ENCODE measurements at regions not wholly inside any gene's neighbourhood (a gene's known extent, or its start where the extent isn't known, plus 50 kb on each side); places are given as distances from the start of the nearest gene placed in this dataset.
"Not testable (repeated sequence)": the region's sequence is repeated elsewhere in the genome, so short reads cannot be mapped to it uniquely, and the experiment has no call there.

- Mint-ChIP-seq H3K9me3 (no peaks in the 10 kb centered on the region), H3K27ac (no peak overlapping the region), H3K4me3 (no peak overlapping the region), H3K27me3 (peaks cover 3% of the 10 kb centered on the region), H3K36me3 (peaks cover under 1% of the 10 kb centered on the region), H3K4me1 (no peaks in the 10 kb centered on the region)
Measured at GRCh38 chr16:50497592-50497991, 50.6 kb upstream of the NKD1 start.

- no peak overlapping the region for H3K27ac Mint-ChIP-seq
- H3K27me3 Mint-ChIP-seq = peaks cover 3% of the 10 kb centered on the region
- no peaks in the 10 kb centered on the region for H3K9me3 Mint-ChIP-seq
- no peaks in the 10 kb centered on the region for H3K4me1 Mint-ChIP-seq
- no peak overlapping the region for H3K4me3 Mint-ChIP-seq
- H3K36me3 Mint-ChIP-seq = no peaks in the 10 kb centered on the region
Measured at GRCh38 chr16:50496990-50497389, 51.2 kb upstream of the NKD1 start.

- H3K9me3 Mint-ChIP-seq = no peaks in the 10 kb centered on the region
- no peak overlapping the region for H3K27ac Mint-ChIP-seq
- H3K27me3 Mint-ChIP-seq = peaks cover 8% of the 10 kb centered on the region
- H3K4me3 Mint-ChIP-seq = no peak overlapping the region
- peaks cover 0 to 1% (median 0%) of the 10 kb centered on the region in 3 donors for H3K4me1 Mint-ChIP-seq
- no peaks in the 10 kb centered on the region for H3K36me3 Mint-ChIP-seq
Measured at GRCh38 chr16:50495673-50496072, 52.5 kb upstream of the NKD1 start.

- Mint-ChIP-seq H3K4me1 (peaks cover 0 to 1% (median 0%) of the 10 kb centered on the region in 3 donors), H3K36me3 (no peaks in the 10 kb centered on the region), H3K9me3 (peaks cover 0 to 2% (median 0%) of the 10 kb centered on the region in 3 donors), H3K4me3 (no peak overlapping the region), H3K27me3 (peaks cover 6% of the 10 kb centered on the region), H3K27ac (no peak overlapping the region)
Measured at GRCh38 chr16:50494501-50495491, 53.4 kb upstream of the NKD1 start.

- Mint-ChIP-seq H3K9me3 (peaks cover 0 to 4% (median 3%) of the 10 kb centered on the region in 3 donors), H3K4me3 (no peak overlapping the region), H3K36me3 (no peaks in the 10 kb centered on the region), H3K27ac (no peak overlapping the region), H3K27me3 (peaks cover 6% of the 10 kb centered on the region), H3K4me1 (peaks cover 0 to 1% (median 0%) of the 10 kb centered on the region in 3 donors)
Measured at GRCh38 chr16:50491516-50491915, 56.7 kb upstream of the NKD1 start.

- Mint-ChIP-seq H3K27ac (no peak overlapping the region), H3K4me3 (no peak overlapping the region), H3K36me3 (no peaks in the 10 kb centered on the region), H3K4me1 (peaks cover 0 to 1% (median 0%) of the 10 kb centered on the region in 3 donors), H3K27me3 (peaks cover 6% of the 10 kb centered on the region), H3K9me3 (peaks cover 0 to 6% (median 4%) of the 10 kb centered on the region in 3 donors)
Measured at GRCh38 chr16:50490828-50491227, 57.4 kb upstream of the NKD1 start.

- Mint-ChIP-seq H3K27ac (no peak overlapping the region), H3K4me1 (peaks cover 0 to 1% (median 0%) of the 10 kb centered on the region in 3 donors), H3K4me3 (no peak overlapping the region), H3K9me3 (peaks cover 0 to 7% (median 7%) of the 10 kb centered on the region in 3 donors), H3K36me3 (no peaks in the 10 kb centered on the region), H3K27me3 (peaks cover 5% of the 10 kb centered on the region)
Measured at GRCh38 chr16:50489182-50489581, 59.0 kb upstream of the NKD1 start.

GRCh38 chr16:50487528-50487927 is 60.7 kb upstream of the NKD1 start:
- Mint-ChIP-seq H3K36me3 (no peaks in the 10 kb centered on the region), H3K27me3 (peaks cover 13% of the 10 kb centered on the region), H3K4me1 (peaks cover 0 to 1% (median 0%) of the 10 kb centered on the region in 3 donors), H3K27ac (no peak overlapping the region), H3K4me3 (peak overlapping the region in 1 of 4 donors; percentile 17), H3K9me3 (peaks cover 0 to 14% (median 7%) of the 10 kb centered on the region in 3 donors)

- Mint-ChIP-seq H3K9me3 (peaks cover 0 to 14% (median 7%) of the 10 kb centered on the region in 3 donors), H3K27me3 (peaks cover 13% of the 10 kb centered on the region)
- H3K4me3 Mint-ChIP-seq, H3K36me3 Mint-ChIP-seq, H3K4me1 Mint-ChIP-seq, H3K27ac Mint-ChIP-seq: not testable (repeated sequence)
Measured at GRCh38 chr16:50486162-50486561, 62.0 kb upstream of the NKD1 start.

GRCh38 chr16:50485232-50485631 is 63.0 kb upstream of the NKD1 start:
- no peaks in the 10 kb centered on the region for H3K36me3 Mint-ChIP-seq
- no peaks in the 10 kb centered on the region for H3K4me1 Mint-ChIP-seq
- H3K9me3 Mint-ChIP-seq = peaks cover 0 to 14% (median 7%) of the 10 kb centered on the region in 3 donors
- H3K27ac Mint-ChIP-seq = no peak overlapping the region
- H3K4me3 Mint-ChIP-seq = no peak overlapping the region
- peaks cover 15% of the 10 kb centered on the region for H3K27me3 Mint-ChIP-seq

- no peak overlapping the region for H3K27ac Mint-ChIP-seq
- H3K4me1 Mint-ChIP-seq = no peaks in the 10 kb centered on the region
- peaks cover 25% of the 10 kb centered on the region for H3K27me3 Mint-ChIP-seq
- peaks cover 0 to 14% (median 5%) of the 10 kb centered on the region in 3 donors for H3K9me3 Mint-ChIP-seq
- H3K4me3 Mint-ChIP-seq = no peak overlapping the region
- H3K36me3 Mint-ChIP-seq = no peaks in the 10 kb centered on the region
Measured at GRCh38 chr16:50482271-50482670, 65.9 kb upstream of the NKD1 start.

GRCh38 chr16:50480206-50480605 is 68.0 kb upstream of the NKD1 start:
- H3K27ac Mint-ChIP-seq = no peak overlapping the region
- H3K9me3 Mint-ChIP-seq = peaks cover 0 to 8% (median 2%) of the 10 kb centered on the region in 3 donors
- H3K36me3 Mint-ChIP-seq = no peaks in the 10 kb centered on the region
- peaks cover 0 to 2% (median 0%) of the 10 kb centered on the region in 3 donors for H3K4me1 Mint-ChIP-seq
- peaks cover 25% of the 10 kb centered on the region for H3K27me3 Mint-ChIP-seq
- H3K4me3 Mint-ChIP-seq = no peak overlapping the region

GRCh38 chr16:50479771-50480170 is 68.4 kb upstream of the NKD1 start:
- peaks cover 0 to 2% (median 0%) of the 10 kb centered on the region in 3 donors for H3K4me1 Mint-ChIP-seq
- H3K27me3 Mint-ChIP-seq = peaks cover 25% of the 10 kb centered on the region
- no peak overlapping the region for H3K27ac Mint-ChIP-seq
- H3K4me3 Mint-ChIP-seq = no peak overlapping the region
- peaks cover 0 to 8% (median 0%) of the 10 kb centered on the region in 3 donors for H3K9me3 Mint-ChIP-seq
- H3K36me3 Mint-ChIP-seq = no peaks in the 10 kb centered on the region

GRCh38 chr16:50478773-50479149 is 69.4 kb upstream of the NKD1 start:
- peaks cover 0 to 2% (median 0%) of the 10 kb centered on the region in 3 donors for H3K4me1 Mint-ChIP-seq
- H3K27ac Mint-ChIP-seq = no peak overlapping the region
- H3K4me3 Mint-ChIP-seq = peak overlapping the region in 1 of 4 donors; percentile 19
- H3K36me3 Mint-ChIP-seq = no peaks in the 10 kb centered on the region
- H3K27me3 Mint-ChIP-seq = peaks cover 23% of the 10 kb centered on the region
- peaks cover 0 to 3% (median 0%) of the 10 kb centered on the region in 3 donors for H3K9me3 Mint-ChIP-seq

GRCh38 chr16:50478075-50478772 is 70.0 kb upstream of the NKD1 start:
- peaks cover 0 to 2% (median 0%) of the 10 kb centered on the region in 3 donors for H3K4me1 Mint-ChIP-seq
- peaks cover 19% of the 10 kb centered on the region for H3K27me3 Mint-ChIP-seq
- no peaks in the 10 kb centered on the region for H3K36me3 Mint-ChIP-seq

More at GRCh38 chr16:50478075-50478772, 70.0 kb upstream of the NKD1 start:
- H3K27ac Mint-ChIP-seq = no peak overlapping the region
- H3K9me3 Mint-ChIP-seq = no peaks in the 10 kb centered on the region
- H3K4me3 Mint-ChIP-seq = no peak overlapping the region
